ENCODE measurements at regions not wholly inside any gene's neighbourhood (a gene's known extent, or its start where the extent isn't known, plus 50 kb on each side); places are given as distances from the start of the nearest gene placed in this dataset.

- Histone ChIP-seq H4K20me1 (ENCODE audit: control insufficient read depth, insufficient read depth, insufficient read length) (no peaks in the 10 kb centered on the region), H2BK12ac (ENCODE audit: insufficient read length, low read depth, low read length) (no peak overlapping the region), H3T11ph (ENCODE audit: low read length) (no peak overlapping the region), H3K4me1 (ENCODE audit: insufficient read depth, low read length) (no peaks in the 10 kb centered on the region), H3K9me3 (ENCODE audit: control insufficient read depth, low read depth, low read length) (no peaks in the 10 kb centered on the region), H3K4ac (ENCODE audit: low read depth, low read length) (no peak overlapping the region), H3K9ac (ENCODE audit: extremely low read depth, insufficient read length, low read length) (no peak overlapping the region), H2AFZ (ENCODE audit: low read length) (no peak overlapping the region), H3K18ac (ENCODE audit: insufficient read length, low read depth, low read length) (no peak overlapping the region), H3K79me1 (ENCODE audit: insufficient read depth, low read depth, low read length, poor library complexity, severe bottlenecking) (no peaks in the 10 kb centered on the region), H3K14ac (ENCODE audit: insufficient read depth, low read length) (no peak overlapping the region), H3K27ac (ENCODE audit: insufficient read length, low read depth, low read length) (no peak overlapping the region), H3K79me2 (ENCODE audit: insufficient read depth, low read length) (no peaks in the 10 kb centered on the region), H4K8ac (replicated peaks; ENCODE audit: insufficient read length, low read depth, low read length) (no peak overlapping the region), H3K27me3 (ENCODE audit: insufficient read depth, low read length) (no peaks in the 10 kb centered on the region), H2BK20ac (ENCODE audit: low read depth, low read length, poor library complexity, severe bottlenecking) (no peak overlapping the region), H3K23me2 (ENCODE audit: insufficient read length, low read depth, low read length, poor library complexity, severe bottlenecking) (no peaks in the 10 kb centered on the region), H4K5ac (ENCODE audit: insufficient read length, low read depth, low read length) (no peak overlapping the region), H3K56ac (ENCODE audit: insufficient read length, low read depth, low read length) (no peak overlapping the region), H2BK5ac (ENCODE audit: insufficient read length, low read length) (no peak overlapping the region), H3K23ac (ENCODE audit: insufficient read length, low read depth, low read length) (no peak overlapping the region), H4K91ac (ENCODE audit: insufficient read length, low read depth, low read length) (no peak overlapping the region), H2BK120ac (ENCODE audit: low read depth, low read length, poor library complexity, severe bottlenecking) (no peak overlapping the region), H2BK15ac (ENCODE audit: low read depth, low read length) (no peak overlapping the region), H2AK5ac (ENCODE audit: insufficient read length, low read length) (no peak overlapping the region), H3K4me2 (ENCODE audit: insufficient read depth, insufficient read length, low read length) (no peak overlapping the region)
- no peaks in the 10 kb centered on the region for H3K27me3 Mint-ChIP-seq (ENCODE audit: low read depth)
- WGBS (ENCODE audit: extremely low coverage, insufficient read length, low lambda C conversion rate), result no CpG with 5 or more reads among the region's 3 CpGs
- no peak overlapping the region for H3K27ac Mint-ChIP-seq
- no peaks in the 10 kb centered on the region for H3K9me3 Mint-ChIP-seq
- DNase-seq, result no peak
- H3K36me3 Mint-ChIP-seq (ENCODE audit: insufficient read depth in 1 of 3, low read depth in 3 of 3), result no peaks in the 10 kb centered on the region
- TF ChIP-seq, protein P1, sequence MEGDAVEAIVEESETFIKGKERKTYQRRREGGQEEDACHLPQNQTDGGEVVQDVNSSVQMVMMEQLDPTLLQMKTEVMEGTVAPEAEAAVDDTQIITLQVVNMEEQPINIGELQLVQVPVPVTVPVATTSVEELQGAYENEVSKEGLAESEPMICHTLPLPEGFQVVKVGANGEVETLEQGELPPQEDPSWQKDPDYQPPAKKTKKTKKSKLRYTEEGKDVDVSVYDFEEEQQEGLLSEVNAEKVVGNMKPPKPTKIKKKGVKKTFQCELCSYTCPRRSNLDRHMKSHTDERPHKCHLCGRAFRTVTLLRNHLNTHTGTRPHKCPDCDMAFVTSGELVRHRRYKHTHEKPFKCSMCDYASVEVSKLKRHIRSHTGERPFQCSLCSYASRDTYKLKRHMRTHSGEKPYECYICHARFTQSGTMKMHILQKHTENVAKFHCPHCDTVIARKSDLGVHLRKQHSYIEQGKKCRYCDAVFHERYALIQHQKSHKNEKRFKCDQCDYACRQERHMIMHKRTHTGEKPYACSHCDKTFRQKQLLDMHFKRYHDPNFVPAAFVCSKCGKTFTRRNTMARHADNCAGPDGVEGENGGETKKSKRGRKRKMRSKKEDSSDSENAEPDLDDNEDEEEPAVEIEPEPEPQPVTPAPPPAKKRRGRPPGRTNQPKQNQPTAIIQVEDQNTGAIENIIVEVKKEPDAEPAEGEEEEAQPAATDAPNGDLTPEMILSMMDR (conservative IDR thresholded peaks at IDR 0.05), result no peak
- H3K4me1 Mint-ChIP-seq, result no peaks in the 10 kb centered on the region
- no peak overlapping the region for H3K4me3 Mint-ChIP-seq
Observed at GRCh38 chr12:42865282-42865681, 275.7 kb upstream of the PRICKLE1 start.
